RWPE2 (cell line): ENCODE measurements at regions not wholly inside any gene's neighbourhood (a gene's known extent, or its start where the extent isn't known, plus 50 kb on each side); places are given as distances from the start of the nearest gene placed in this dataset.

Source experiments
- ATAC-seq: fragments of 200-7000 bp; cut with Tn5 transposase; 3 replicates; pipeline ENCODE4 v1.9.1; 2021; ENCODE audit warnings: low read depth
- DNase-seq: peaks from one replicate; pipeline ENCODE4 v3.0.0-alpha.2; 2020; ENCODE audit warnings: low spot score
- H3K27ac ChIP-seq: fragments of 450-650 bp; 2 replicates; pipeline ENCODE4 v1.5.1; 2017; ENCODE audit warnings: mild to moderate bottlenecking; ENCODE audit not compliant: poor library complexity, severe bottlenecking
- H3K27me3 ChIP-seq: fragments of 250-450 bp; sonication (Bioruptor Pico); 2 replicates; pipeline ENCODE4 v1.5.1; 2021; ENCODE audit warnings: mild to moderate bottlenecking, moderate library complexity; ENCODE audit not compliant: insufficient read depth, poor library complexity, severe bottlenecking
- H3K36me3 ChIP-seq: fragments of 250-450 bp; sonication (Bioruptor Pico); 2 replicates; pipeline ENCODE4 v1.5.1; 2020; ENCODE audit warnings: low read depth, mild to moderate bottlenecking, moderate library complexity
- H3K4me1 ChIP-seq: fragments of 250-450 bp; sonication (Bioruptor Pico); 2 replicates; pipeline ENCODE4 v1.5.1; 2021; ENCODE audit warnings: mild to moderate bottlenecking, moderate library complexity; ENCODE audit not compliant: insufficient read depth, poor library complexity, severe bottlenecking
- H3K4me3 ChIP-seq: fragments of 250-450 bp; sonication (Bioruptor Pico); 2 replicates; pipeline ENCODE4 v1.5.1; 2021; ENCODE audit warnings: mild to moderate bottlenecking, moderate library complexity; ENCODE audit not compliant: severe bottlenecking
- H3K9me3 ChIP-seq: fragments of 250-450 bp; sonication (Bioruptor Pico); 2 replicates; pipeline ENCODE4 v1.5.1; 2021; ENCODE audit warnings: mild to moderate bottlenecking, moderate library complexity; ENCODE audit not compliant: severe bottlenecking
- CTCF ChIP-seq: fragments of 450-650 bp; IDR thresholded peaks from one replicate; pipeline ENCODE4 v1.5.1; 2017; ENCODE audit warnings: mild to moderate bottlenecking, moderate library complexity; ENCODE audit not compliant: poor library complexity, severe bottlenecking

GRCh38 chr12:115149685-115150378, 465.9 kb upstream of the TBX3 start:
- Histone ChIP-seq H3K27ac (peak overlapping the region; percentile 16), H3K27me3 (no peaks in the 10 kb centered on the region), H3K4me1 (no peaks in the 10 kb centered on the region), H3K36me3 (no peaks in the 10 kb centered on the region), H3K9me3 (no peaks in the 10 kb centered on the region), H3K4me3 (no peak overlapping the region)
- no peak for DNase-seq
- TF ChIP-seq CTCF, result no peak
- ATAC-seq, result peak; percentile 51; the same call in 1 of the 3 replicates

DNA sequence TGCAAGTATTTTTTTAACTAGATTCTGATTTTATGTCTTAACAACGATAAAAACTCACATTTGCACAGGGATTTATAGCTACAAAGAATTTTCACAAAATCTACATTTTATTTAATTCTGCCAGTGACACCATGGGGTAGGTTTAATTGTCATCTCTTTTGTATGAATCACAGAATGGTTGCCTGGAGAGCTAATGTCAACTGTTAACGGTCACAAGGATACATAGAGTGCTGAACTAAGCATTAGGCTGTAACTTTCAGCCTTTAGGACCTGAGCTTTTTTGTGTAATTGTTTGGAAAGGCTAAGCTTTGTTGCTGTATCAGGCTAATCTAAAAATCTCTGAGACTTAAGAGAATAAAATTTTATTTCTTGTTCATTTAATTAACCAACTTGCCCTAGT, 465.3 kb upstream of the TBX3 start:
- Histone ChIP-seq H3K27me3 (no peaks in the 10 kb centered on the region), H3K36me3 (no peaks in the 10 kb centered on the region), H3K9me3 (no peaks in the 10 kb centered on the region), H3K4me3 (no peak overlapping the region), H3K27ac (peak overlapping the region; percentile 16), H3K4me1 (no peaks in the 10 kb centered on the region)
- ATAC-seq (no peak), DNase-seq (no peak)
- TF ChIP-seq CTCF, result no peak

DNA sequence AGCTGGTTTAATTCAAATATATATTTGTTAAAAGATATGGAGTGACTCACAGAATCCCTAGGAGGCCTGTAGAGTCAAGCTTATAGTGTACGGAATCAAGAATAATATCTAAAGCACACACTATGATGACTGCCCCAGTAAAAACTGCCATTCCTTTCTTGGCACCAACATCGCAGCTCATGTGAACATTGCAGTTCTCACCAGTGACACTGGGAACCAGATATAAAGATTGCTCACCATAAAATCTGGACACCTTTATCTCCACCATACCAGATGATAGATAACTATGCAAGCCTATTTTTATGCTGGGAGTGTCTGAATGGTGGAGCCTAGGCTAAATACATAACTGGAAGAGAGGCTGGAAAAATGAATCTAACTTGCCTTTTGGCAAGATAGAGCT, 463.9 kb upstream of the TBX3 start:
- no peak for DNase-seq
- no peak for ATAC-seq

GRCh38 chr12:115146453-115146852, 462.5 kb upstream of the TBX3 start:
- no peak for ATAC-seq
- TF ChIP-seq CTCF, result no peak
- H3K4me1 ChIP-seq, result no peaks in the 10 kb centered on the region

More for the DNA sequence above, 463.9 kb upstream of the TBX3 start:
- H3K4me1 ChIP-seq, result no peaks in the 10 kb centered on the region
- no peaks in the 10 kb centered on the region for H3K27me3 ChIP-seq
- H3K4me3 ChIP-seq, result no peak overlapping the region
- H3K36me3 ChIP-seq, result no peaks in the 10 kb centered on the region
- TF ChIP-seq CTCF, result no peak
- H3K9me3 ChIP-seq, result no peaks in the 10 kb centered on the region
- H3K27ac ChIP-seq, result no peak overlapping the region

DNA sequence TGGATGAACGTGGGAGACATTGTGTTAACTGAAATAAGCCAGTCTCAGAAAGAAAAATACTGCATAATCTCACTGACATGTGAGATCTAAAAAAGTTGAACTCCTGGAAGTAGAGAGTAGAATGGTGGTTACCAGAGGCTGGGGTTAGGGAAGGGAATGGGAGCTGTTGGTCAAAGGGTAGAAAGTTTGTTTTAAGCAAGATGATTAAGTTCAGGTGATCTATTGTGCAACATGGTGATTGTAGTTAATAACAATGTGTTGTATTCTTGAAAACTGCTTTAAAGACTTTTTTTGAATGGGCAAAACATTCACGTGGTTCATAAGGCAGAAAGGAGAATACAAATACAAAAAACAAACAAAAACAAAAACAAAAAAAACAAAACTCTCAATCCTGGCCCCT, 460.4 kb upstream of the TBX3 start:
- Histone ChIP-seq H3K27me3 (no peaks in the 10 kb centered on the region), H3K36me3 (no peaks in the 10 kb centered on the region), H3K4me1 (no peaks in the 10 kb centered on the region), H3K27ac (no peak overlapping the region), H3K9me3 (no peaks in the 10 kb centered on the region), H3K4me3 (no peak overlapping the region)
- ATAC-seq (no peak), DNase-seq (no peak)
- TF ChIP-seq CTCF, result no peak

More at GRCh38 chr12:115146453-115146852, 462.5 kb upstream of the TBX3 start:
- Histone ChIP-seq H3K4me3 (no peak overlapping the region), H3K36me3 (no peaks in the 10 kb centered on the region), H3K9me3 (no peaks in the 10 kb centered on the region), H3K27ac (no peak overlapping the region), H3K27me3 (no peaks in the 10 kb centered on the region)
- no peak for DNase-seq
